H1 (cell line): ENCODE measurements at regions not wholly inside any gene's neighbourhood (a gene's known extent, or its start where the extent isn't known, plus 50 kb on each side); places are given as distances from the start of the nearest gene placed in this dataset.

ENCODE experiments used
- CTCF ChIA-PET: fragments of 300-600 bp; sonication (Branson Sonifier 250); formaldehyde crosslinking; loops from one replicate; lab custom pipeline; 2021; ENCODE audit not compliant: partially characterized antibody; lab: Charles Lee
- POLR2A ChIA-PET: fragments of 300-600 bp; sonication (Branson Sonifier 250); formaldehyde crosslinking; loops from one replicate; lab custom pipeline; 2021; ENCODE audit warnings: inconsistent platforms; ENCODE audit not compliant: partially characterized antibody; lab: Charles Lee
- DNase-seq, 2 experiments: peaks; one replicate each; pipeline versions ENCODE4 v3.0.0 to v3.0.0-alpha.2; 2010 to 2022; ENCODE audit warnings: low spot score in 2 of 2, low read depth in 1 of 2, mixed read lengths in 1 of 2
- FAIRE-seq: peaks from 2 replicates; lab custom pipeline; 2011; peaks lifted over from hg19 to GRCh38; lab: Jason Lieb, UNC
- H2AFZ ChIP-seq: 2 replicates; pipeline ENCODE4 v1.8.1; 2012; ENCODE audit warnings: low read length, inconsistent platforms
- H2AK5ac ChIP-seq: 2 replicates; pipeline ENCODE4 v1.6.1; 2013; ENCODE audit warnings: low read depth, low read length
- H2BK120ac ChIP-seq: replicated peaks from 2 replicates; pipeline ENCODE3; 2013; ENCODE audit warnings: low read depth, low read length, inconsistent platforms
- H2BK12ac ChIP-seq: 2 replicates; pipeline ENCODE4 v1.6.1; 2013; ENCODE audit warnings: low read depth, low read length
- H2BK15ac ChIP-seq: 2 replicates; pipeline ENCODE4 v1.6.1; 2013; ENCODE audit warnings: low read length
- H2BK20ac ChIP-seq: 2 replicates; pipeline ENCODE4 v1.6.1; 2013; ENCODE audit warnings: low read length
- H2BK5ac ChIP-seq: 2 replicates; pipeline ENCODE4 v1.6.1; 2013; ENCODE audit warnings: low read depth, low read length
- H3K14ac ChIP-seq: 2 replicates; pipeline ENCODE4 v1.6.1; 2013; ENCODE audit warnings: inconsistent platforms; ENCODE audit not compliant: insufficient read length
- H3K18ac ChIP-seq: 2 replicates; pipeline ENCODE4 v1.6.1; 2013; ENCODE audit warnings: low read length; ENCODE audit errors: extremely low read depth
- H3K23ac ChIP-seq: 2 replicates; pipeline ENCODE4 v1.6.1; 2013; ENCODE audit warnings: inconsistent platforms; ENCODE audit not compliant: insufficient read length
- H3K23me2 ChIP-seq: 2 replicates; pipeline ENCODE4 v1.6.1; 2013; ENCODE audit warnings: low read depth, low read length
- H3K27ac ChIP-seq: 2 replicates; pipeline ENCODE4 v1.6.1; 2011; ENCODE audit warnings: low read depth, low read length, inconsistent platforms
- H3K27me3 ChIP-seq, 4 experiments: replicated peaks in 1 of 4; 1 replicate in 1 of 4; 2 replicates in 3 of 4; pipeline versions ENCODE4 v1.6.1 to v1.8.1; 2011 to 2013; ENCODE audit warnings: low read length in 3 of 4, mild to moderate bottlenecking in 3 of 4, inconsistent platforms in 2 of 4, mixed read lengths in 2 of 4, moderate library complexity in 1 of 4; ENCODE audit not compliant: control insufficient read depth in 3 of 4, insufficient read depth in 3 of 4; ENCODE audit errors: extremely low read depth in 1 of 4
- H3K36me3 ChIP-seq, 4 experiments: 2 replicates each; pipeline versions ENCODE4 v1.6.1 to v1.8.1; 2011 to 2013; ENCODE audit warnings: mild to moderate bottlenecking in 4 of 4, low read length in 3 of 4, moderate library complexity in 2 of 4, control low read depth in 1 of 4, inconsistent platforms in 1 of 4; ENCODE audit not compliant: insufficient read depth in 4 of 4, control insufficient read depth in 2 of 4
- H3K4ac ChIP-seq: replicated peaks from 2 replicates; pipeline ENCODE3; 2013; ENCODE audit warnings: low read length, low read depth, mixed read lengths, inconsistent platforms; ENCODE audit not compliant: insufficient read length
- H3K4me1 ChIP-seq, 4 experiments: replicated peaks in 1 of 4; 1 replicate in 1 of 4; 2 replicates in 3 of 4; pipeline versions ENCODE4 v1.6.1 to v1.8.1; 2011 to 2013; ENCODE audit warnings: low read length in 3 of 4, inconsistent platforms in 2 of 4, mixed read lengths in 1 of 4; ENCODE audit not compliant: insufficient read depth in 4 of 4, control insufficient read depth in 3 of 4
- H3K4me2 ChIP-seq, 2 experiments: 2 replicates each; pipeline versions ENCODE4 v1.6.1 to v1.8.1; 2011 to 2013; ENCODE audit warnings: low read depth in 2 of 2, low read length in 2 of 2, control low read depth in 1 of 2, inconsistent platforms in 1 of 2, mild to moderate bottlenecking in 1 of 2; ENCODE audit not compliant: insufficient read depth in 1 of 2
- H3K4me3 ChIP-seq, 4 experiments: fragments of 200-600, 300-600 bp in 1 of 4; sonication (generic), shearing (Covaris generic), sonication (Bioruptor Twin) in 1 of 4; 2 replicates each; pipeline versions ENCODE4 v1.5.1 to v1.8.1; 2011 to 2016; ENCODE audit warnings: low read length in 4 of 4, low read depth in 3 of 4, control low read depth in 2 of 4, inconsistent platforms in 2 of 4, mild to moderate bottlenecking in 2 of 4, mixed read lengths in 1 of 4, moderate library complexity in 1 of 4; ENCODE audit not compliant: insufficient read depth in 2 of 4; ENCODE audit errors: extremely low read depth in 1 of 4
- H3K56ac ChIP-seq: replicated peaks from 2 replicates; pipeline ENCODE3; 2013; ENCODE audit warnings: low read depth, mild to moderate bottlenecking, mixed read lengths, low read length, inconsistent platforms; ENCODE audit not compliant: insufficient read length
- H3K79me1 ChIP-seq: 2 replicates; pipeline ENCODE4 v1.6.1; 2013; ENCODE audit warnings: low read depth, low read length, control low read depth
- H3K79me2 ChIP-seq, 2 experiments: 2 replicates each; pipeline versions ENCODE4 v1.6.1 to v1.8.1; 2012 to 2013; ENCODE audit warnings: low read length in 2 of 2, mild to moderate bottlenecking in 2 of 2, inconsistent platforms in 1 of 2; ENCODE audit not compliant: insufficient read depth in 2 of 2, control insufficient read depth in 1 of 2
- H3K9ac ChIP-seq, 4 experiments: replicated peaks in 1 of 4; 1 replicate in 1 of 4; 2 replicates in 3 of 4; pipeline versions ENCODE4 v1.6.1 to v1.8.1; 2011 to 2013; ENCODE audit warnings: low read depth in 3 of 4, low read length in 3 of 4, control low read depth in 2 of 4, mild to moderate bottlenecking in 2 of 4, moderate library complexity in 2 of 4, inconsistent platforms in 1 of 4; ENCODE audit errors: extremely low read depth in 1 of 4
- H3K9me3 ChIP-seq, 2 experiments: 2 replicates each; pipeline versions ENCODE4 v1.6.1 to v1.8.1; 2012 to 2013; ENCODE audit warnings: mild to moderate bottlenecking in 2 of 2, moderate library complexity in 2 of 2, control low read depth in 1 of 2, inconsistent platforms in 1 of 2, low read depth in 1 of 2, low read length in 1 of 2, mixed read lengths in 1 of 2; ENCODE audit not compliant: insufficient read depth in 2 of 2
- H4K20me1 ChIP-seq, 2 experiments: replicated peaks in 1 of 2; 2 replicates each; pipeline versions ENCODE3 to v1.8.1; 2011 to 2013; ENCODE audit warnings: inconsistent platforms in 2 of 2, low read length in 2 of 2, mild to moderate bottlenecking in 1 of 2; ENCODE audit not compliant: insufficient read depth in 2 of 2, control insufficient read depth in 1 of 2
- H4K5ac ChIP-seq: 2 replicates; pipeline ENCODE4 v1.6.1; 2013; ENCODE audit warnings: low read length, low read depth, mixed read lengths, inconsistent platforms; ENCODE audit not compliant: insufficient read length
- H4K8ac ChIP-seq: 2 replicates; pipeline ENCODE4 v1.8.0; 2013; ENCODE audit warnings: mild to moderate bottlenecking, moderate library complexity, low read length, inconsistent platforms; ENCODE audit not compliant: insufficient read depth; ENCODE audit errors: extremely low read depth
- H4K91ac ChIP-seq: replicated peaks from 2 replicates; pipeline ENCODE3; 2013; ENCODE audit warnings: low read length, mixed read lengths, inconsistent platforms; ENCODE audit not compliant: insufficient read length
- ATF3 ChIP-seq: IDR thresholded peaks from 2 replicates; pipeline ENCODE4 v1.6.1; 2011; ENCODE audit warnings: low read depth, mild to moderate bottlenecking, low read length; ENCODE audit not compliant: insufficient read depth
- BACH1 ChIP-seq: IDR thresholded peaks from 2 replicates; pipeline ENCODE4 v1.6.1; 2012; ENCODE audit warnings: low read length, improper control_type of control experiment
- CBX5 ChIP-seq: fragments of 300-800, 300-1000 bp; sonication (generic); IDR thresholded peaks from 2 replicates; pipeline ENCODE4 v1.7.1; 2016; ENCODE audit warnings: antibody characterized with exemption, low read length, low read depth
- CTCF ChIP-seq, 3 experiments: IDR thresholded peaks; 1 replicate in 2 of 3; 2 replicates in 1 of 3; pipeline versions ENCODE4 v1.5.1 to v1.6.1; 2011; ENCODE audit warnings: low read length in 3 of 3, mild to moderate bottlenecking in 3 of 3, inconsistent platforms in 2 of 3, low read depth in 1 of 3, moderate library complexity in 1 of 3; ENCODE audit not compliant: insufficient read depth in 1 of 3; ENCODE audit errors: control extremely low read depth in 1 of 3
- FOSL1 ChIP-seq: IDR thresholded peaks from 2 replicates; pipeline ENCODE4 v1.6.1; 2011; ENCODE audit warnings: mild to moderate bottlenecking, low read depth, low read length, moderate library complexity; ENCODE audit not compliant: insufficient read depth
- KDM5A ChIP-seq: fragments of 200-600 bp; IDR thresholded peaks from 2 replicates; pipeline ENCODE4 v1.7.1; 2012; ENCODE audit warnings: mild to moderate bottlenecking, low read length, inconsistent platforms, mixed read lengths
- MAX ChIP-seq: IDR thresholded peaks from 2 replicates; pipeline ENCODE4 v1.6.1; 2012; ENCODE audit warnings: inconsistent platforms
- RFX5 ChIP-seq: IDR thresholded peaks from 2 replicates; pipeline ENCODE4 v1.6.1; 2011; ENCODE audit warnings: low read depth, low read length, improper control_type of control experiment, borderline replicate concordance
- SIN3A ChIP-seq, 2 experiments: IDR thresholded peaks in 1 of 2; conservative IDR thresholded peaks in 1 of 2; 2 replicates each; pipeline ENCODE4 v1.6.1; 2011 to 2012; ENCODE audit warnings: low read length in 2 of 2, improper control_type of control experiment in 1 of 2, low read depth in 1 of 2, mild to moderate bottlenecking in 1 of 2
- SP1 ChIP-seq: IDR thresholded peaks from 2 replicates; pipeline ENCODE4 v1.6.1; 2011; ENCODE audit warnings: low read depth, low read length
- WGBS, 2 experiments: shearing (Covaris generic) in 1 of 2; methylation state at CpG; one replicate each; pipeline versions ENCODE4 v1.1.6 to v1.1.7; 2013 to 2015; ENCODE audit warnings: low lambda C conversion rate in 2 of 2, mixed read lengths in 2 of 2, inconsistent platforms in 1 of 2, low coverage in 1 of 2, missing lambda C conversion rate in 1 of 2; ENCODE audit not compliant: insufficient replicate concordance in 2 of 2, insufficient coverage in 1 of 2, insufficient read length in 1 of 2; ENCODE audit errors: extremely low coverage in 1 of 2, missing lambda C conversion rate in 1 of 2; 5-methylcytosine and 5-hydroxymethylcytosine counted together

- Histone ChIP-seq H3K14ac (no peak overlapping the region), H2BK5ac (no peak overlapping the region), H2BK20ac (no peak overlapping the region), H2AFZ (no peak overlapping the region), H3K4me1 (peaks cover 3 to 7% (median 5%) of the 10 kb centered on the region in 4 experiments), H2AK5ac (no peak overlapping the region), H3K9ac (no peak overlapping the region), H4K5ac (no peak overlapping the region), H3K18ac (no peak overlapping the region), H3K9me3 (no peaks in the 10 kb centered on the region), H3K36me3 (no peaks in the 10 kb centered on the region; a peak in 1 of 8 replicates), H3K79me2 (no peaks in the 10 kb centered on the region), H3K27me3 (no peaks in the 10 kb centered on the region), H4K20me1 (no peaks in the 10 kb centered on the region), H4K8ac (no peak overlapping the region), H3K4me3 (no peak overlapping the region), H3K56ac (no peak overlapping the region), H2BK15ac (no peak overlapping the region), H4K91ac (no peak overlapping the region), H2BK12ac (0 out of 2 replicates have a peak overlapping the region, but pooled peaks have one; percentile 11), H3K23ac (no peak overlapping the region), H3K27ac (no peak overlapping the region), H2BK120ac (no peak overlapping the region), H3K4me2 (no peak overlapping the region), H3K79me1 (no peaks in the 10 kb centered on the region), H3K23me2 (no peaks in the 10 kb centered on the region), H3K4ac (no peak overlapping the region)
- POLR2A ChIA-PET: no interaction called here
- FAIRE-seq: no peak
- CTCF ChIA-PET: interaction anchor here (0.9 to 3.1 kb wide), 2 partner anchors 17 to 37 kb away, joined by 3 to 11 read pairs; no protein-coding TSS in a partner anchor
- no peak for DNase-seq
- WGBS, 2 experiments: 93% methylated on average over 5 of the region's 5 CpGs; no CpG with 5 or more reads in 1 of the 2 experiments
- no peak for TF ChIP-seq BACH1
- TF ChIP-seq SIN3A (conservative IDR thresholded peaks at IDR 0.05 in 1 of 2, IDR thresholded peaks at IDR 0.05 in 1 of 2; ENCODE audit: low read depth in 1 of 2, low read length in 2 of 2): no peak
- TF ChIP-seq ATF3: no peak
- TF ChIP-seq KDM5A: no peak
- no peak for TF ChIP-seq SP1
- no peak for TF ChIP-seq RFX5
- no peak for TF ChIP-seq CBX5
- no peak for TF ChIP-seq CTCF (IDR thresholded peaks at IDR 0.05; ENCODE audit: control extremely low read depth in 1 of 3, insufficient read depth in 1 of 3, low read depth in 1 of 3, low read length in 3 of 3)
- no peak for TF ChIP-seq FOSL1
- no peak for TF ChIP-seq MAX
Observed at GRCh38 chr7:130945411-130945811, 211.4 kb upstream of the KLF14 start.
